T-helper 2 cell (primary cell): ENCODE measurements at regions not wholly inside any gene's neighbourhood (a gene's known extent, or its start where the extent isn't known, plus 50 kb on each side); places are given as distances from the start of the nearest gene placed in this dataset.
"Not testable (repeated sequence)": the region's sequence is repeated elsewhere in the genome, so short reads cannot be mapped to it uniquely, and the experiment has no call there.

Experiments used
- DNase-seq, 5 experiments: peaks; one replicate each; pipeline versions ENCODE4 v3.0.0 to v3.0.0-alpha.2; 2012 to 2022

- no peak for DNase-seq
Measured at GRCh38 chr6:66995669-66996068, 1288.6 kb upstream of the EYS start.

- DNase-seq = not testable (repeated sequence)
Measured at GRCh38 chr6:66993708-66994107, 1286.7 kb upstream of the EYS start.

DNA sequence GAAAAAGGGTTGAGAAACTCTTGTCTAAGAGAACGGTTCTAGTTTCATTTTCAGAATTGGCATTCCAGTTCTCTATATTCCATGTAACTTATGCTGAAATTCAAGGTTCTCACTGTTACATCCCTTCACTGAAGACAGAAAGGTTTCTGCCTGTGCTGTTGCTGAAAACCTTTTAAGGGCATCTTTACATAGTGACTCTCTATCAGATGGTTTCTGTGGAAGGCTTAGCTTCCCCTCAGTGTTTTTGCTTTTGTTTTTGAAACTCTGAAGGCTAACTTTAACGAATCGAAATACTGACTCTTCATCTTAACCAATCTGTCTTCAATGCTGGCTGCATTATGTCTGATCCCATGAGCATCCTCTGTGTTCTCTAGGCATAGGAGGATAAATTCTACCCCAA, 1286.2 kb upstream of the EYS start:
- no peak for DNase-seq

- DNase-seq = no peak
Measured at GRCh38 chr6:66992660-66993059, 1285.6 kb upstream of the EYS start.

- no peak for DNase-seq
Measured at GRCh38 chr6:66986940-66987339, 1279.9 kb upstream of the EYS start.

DNA sequence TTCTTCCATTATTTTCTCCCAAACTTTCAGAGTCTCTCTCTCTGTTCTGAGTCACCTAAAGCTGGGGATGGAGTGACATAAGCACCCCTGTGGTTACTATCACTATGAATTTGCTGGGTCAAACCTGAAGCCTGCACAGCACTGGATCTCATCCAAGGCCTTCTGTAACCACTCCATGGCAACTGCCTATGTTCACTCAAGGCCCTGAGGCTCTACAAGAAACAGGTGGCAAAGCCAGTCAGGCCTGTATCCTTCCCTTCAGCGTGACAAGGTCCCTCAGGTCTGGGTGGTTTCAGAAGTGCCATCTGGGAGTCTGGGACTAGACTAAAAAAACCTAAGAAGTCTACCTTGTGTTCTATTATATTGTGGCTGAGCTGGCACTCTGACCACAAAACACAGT, 1278.8 kb upstream of the EYS start:
- DNase-seq = no peak

DNA sequence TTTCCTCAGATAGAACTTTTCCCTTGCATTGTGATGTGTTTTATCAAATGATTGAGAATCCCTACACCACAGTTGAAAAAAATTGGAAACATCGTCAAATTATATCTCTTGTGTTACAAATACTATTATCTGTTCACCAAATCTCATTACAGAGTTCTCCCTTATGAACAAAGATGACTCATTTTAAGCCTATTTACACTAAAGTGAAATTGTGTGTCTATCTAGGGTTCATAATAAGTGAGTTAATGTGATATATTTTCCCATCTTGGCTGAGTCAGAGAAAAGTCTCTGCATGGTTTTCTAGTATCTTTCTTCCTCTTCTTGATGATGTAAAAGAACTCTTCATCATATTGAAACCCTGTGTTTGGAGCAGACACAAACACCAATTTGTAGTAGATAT, 1263.3 kb upstream of the EYS start:
- DNase-seq = no peak

- DNase-seq = no peak
Measured at GRCh38 chr6:66965227-66965626, 1258.2 kb upstream of the EYS start.

DNA sequence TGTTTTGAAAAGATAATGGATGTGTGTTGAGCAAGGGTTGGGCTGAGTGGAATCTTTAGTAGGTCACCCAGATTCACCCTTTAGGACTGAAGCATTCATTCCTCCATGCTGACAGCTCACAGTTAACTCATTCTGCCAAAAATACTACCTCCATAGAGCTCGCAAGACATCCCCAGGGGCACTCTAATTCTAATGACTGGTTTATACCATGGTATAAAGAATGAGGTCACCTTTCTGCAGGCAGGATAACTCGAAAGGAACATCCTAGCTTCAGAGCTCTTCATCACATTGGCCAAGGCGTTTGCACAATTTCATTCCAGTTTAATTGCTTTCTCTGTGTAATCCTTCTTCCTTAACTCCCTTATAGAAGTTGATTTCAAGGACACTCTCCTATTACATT, 1257.2 kb upstream of the EYS start:
- no peak for DNase-seq

DNA sequence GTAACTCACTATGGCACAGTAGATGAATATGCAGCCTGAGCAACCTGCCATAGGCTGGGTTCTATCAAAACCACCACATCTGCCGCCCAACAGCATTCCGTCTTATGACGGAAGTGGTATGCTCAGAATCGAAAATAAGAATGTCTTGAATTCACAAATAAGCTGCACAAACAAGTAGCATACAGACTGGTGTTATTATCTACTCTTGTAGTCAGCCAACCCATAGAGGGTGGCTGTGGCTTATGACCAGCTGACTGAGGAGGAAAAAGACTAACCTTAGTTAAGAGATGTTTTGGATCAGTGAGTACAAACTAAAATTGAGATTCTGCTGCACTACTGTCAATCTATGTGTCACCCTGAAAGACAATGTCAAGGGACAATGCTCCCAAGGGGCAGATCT, 1255.1 kb upstream of the EYS start:
- DNase-seq = no peak

GRCh38 chr6:66961191-66961590, 1254.2 kb upstream of the EYS start:
- DNase-seq = no peak

GRCh38 chr6:66949191-66949661, 1242.2 kb upstream of the EYS start:
- no peak for DNase-seq

GRCh38 chr6:66948106-66948505, 1241.1 kb upstream of the EYS start:
- no peak for DNase-seq

DNA sequence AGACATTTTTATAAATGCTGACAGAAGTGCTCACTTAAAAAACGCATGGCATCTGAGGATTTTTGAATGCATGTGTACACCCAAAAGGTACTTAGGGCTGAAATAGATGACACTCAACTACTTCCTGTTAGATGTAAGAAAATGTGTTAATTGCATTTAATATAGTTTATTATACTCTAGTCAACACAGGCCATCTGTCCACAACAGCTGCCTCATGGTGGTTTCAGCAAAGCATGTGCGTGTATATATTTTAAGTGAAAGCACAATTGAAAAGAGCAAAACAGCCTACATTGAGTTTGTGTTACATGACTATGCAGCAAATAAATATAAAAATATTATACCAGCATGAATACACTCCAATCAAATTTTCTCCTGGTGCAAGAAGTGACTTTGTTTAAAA, 1233.0 kb upstream of the EYS start:
- no peak for DNase-seq

- DNase-seq = no peak
Measured at GRCh38 chr6:66937180-66937579, 1230.2 kb upstream of the EYS start.

- no peak for DNase-seq
Measured at GRCh38 chr6:66935612-66936011, 1228.6 kb upstream of the EYS start.

DNA sequence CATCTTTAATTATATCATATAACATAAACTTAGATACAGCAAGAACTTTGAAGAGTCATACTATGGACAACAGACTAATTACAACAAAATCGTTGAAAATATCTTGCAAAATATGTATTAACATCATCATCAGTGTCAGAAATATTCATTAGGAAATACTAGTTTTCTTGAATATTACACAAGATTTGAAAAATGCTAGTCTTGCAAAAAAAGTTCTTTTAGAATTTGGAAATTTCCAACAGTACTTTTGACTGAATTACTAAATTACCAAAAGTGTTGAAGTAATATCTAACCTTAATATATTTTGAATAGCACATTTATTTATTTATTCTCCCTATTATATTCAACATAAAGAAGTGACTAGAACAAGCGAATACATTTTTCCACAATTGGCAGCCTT, 1224.8 kb upstream of the EYS start:
- no peak for DNase-seq

- no peak for DNase-seq
Measured at GRCh38 chr6:66930559-66931290, 1223.7 kb upstream of the EYS start.

GRCh38 chr6:66926060-66926459, 1219.0 kb upstream of the EYS start:
- no peak for DNase-seq

DNA sequence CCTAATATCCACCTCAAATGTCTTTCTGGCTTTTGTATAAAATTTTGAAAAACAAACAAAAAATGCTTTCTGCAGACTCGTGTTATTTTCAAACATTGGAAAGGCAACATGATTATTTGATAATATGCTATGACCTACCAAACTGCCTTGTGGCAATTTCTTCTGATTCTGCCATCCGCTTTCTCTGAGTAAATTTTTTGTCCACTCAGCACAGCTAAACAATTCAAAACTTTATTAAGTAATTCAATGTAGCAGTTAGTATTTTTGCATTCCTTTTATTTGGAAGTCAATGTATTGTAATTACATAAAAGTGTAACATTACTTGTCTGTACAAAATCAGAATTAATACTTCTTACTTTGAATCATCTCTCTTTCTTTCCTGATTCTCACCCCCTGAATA, 1206.6 kb upstream of the EYS start:
- DNase-seq = no peak

GRCh38 chr6:66902457-66902856, 1195.4 kb upstream of the EYS start:
- DNase-seq = no peak

DNA sequence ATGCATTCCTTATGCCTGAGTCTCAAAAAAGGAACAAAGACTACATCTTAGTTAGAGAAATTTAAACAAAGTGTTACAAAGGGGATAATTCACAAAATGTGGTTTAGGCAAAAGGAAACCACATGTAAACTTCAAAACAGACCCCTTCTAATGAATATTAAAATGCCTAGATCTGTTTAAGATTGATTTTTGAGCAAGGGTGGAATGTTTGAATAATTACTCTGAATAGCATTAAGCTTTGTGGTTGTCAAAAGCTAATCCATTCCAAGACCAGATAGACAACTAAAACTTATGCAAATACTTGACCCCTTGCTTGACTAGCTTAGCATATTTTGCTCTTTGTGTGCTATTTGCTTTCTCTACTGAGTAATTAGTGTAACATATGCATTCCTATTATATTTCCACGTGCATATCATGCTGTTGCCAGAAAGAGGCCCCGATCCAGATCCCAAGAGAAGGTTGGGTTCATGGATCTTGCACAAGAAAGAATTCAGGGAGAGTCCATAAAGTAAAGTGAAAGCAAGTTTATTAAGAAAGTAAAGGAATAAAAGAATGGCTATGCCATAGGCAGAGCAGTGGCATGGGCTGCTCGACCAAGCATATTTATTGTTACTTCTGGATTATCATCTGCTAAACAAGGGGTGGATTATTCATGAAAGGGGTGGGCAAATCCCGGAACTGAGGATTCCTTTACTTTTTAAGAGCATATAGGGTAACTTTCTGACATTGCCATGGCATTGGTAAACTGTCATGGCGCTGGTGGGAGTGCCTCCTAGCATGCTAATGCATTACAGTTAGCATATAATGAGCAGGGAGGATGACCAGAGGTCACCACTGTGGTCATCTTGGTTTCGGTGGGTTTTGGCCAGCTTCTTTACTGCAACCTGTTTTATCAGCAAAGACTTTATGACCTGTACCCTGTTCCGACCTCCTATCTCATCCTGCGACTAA, 1193.4 kb upstream of the EYS start:
- no peak for DNase-seq

DNA sequence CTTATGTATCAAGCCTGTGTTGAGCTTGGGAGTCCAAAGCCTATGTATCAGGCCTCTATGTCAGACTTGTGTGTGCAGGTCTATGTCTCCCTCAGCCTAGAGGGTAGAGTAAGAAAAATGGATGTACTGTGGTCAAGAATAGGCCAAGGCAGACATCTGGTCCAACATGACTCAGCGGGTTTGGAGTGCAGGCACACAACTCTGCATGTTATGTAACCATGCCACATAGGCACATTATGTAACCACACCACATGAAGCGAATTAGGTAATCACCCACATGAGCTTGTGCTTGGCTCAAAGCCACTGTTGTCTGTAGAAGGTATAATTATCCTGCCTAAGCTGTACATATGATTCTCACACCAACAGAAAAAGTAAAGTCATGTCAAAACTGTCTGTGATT, 1190.5 kb upstream of the EYS start:
- DNase-seq = peak in 1 of 5 experiments; percentile 13

DNA sequence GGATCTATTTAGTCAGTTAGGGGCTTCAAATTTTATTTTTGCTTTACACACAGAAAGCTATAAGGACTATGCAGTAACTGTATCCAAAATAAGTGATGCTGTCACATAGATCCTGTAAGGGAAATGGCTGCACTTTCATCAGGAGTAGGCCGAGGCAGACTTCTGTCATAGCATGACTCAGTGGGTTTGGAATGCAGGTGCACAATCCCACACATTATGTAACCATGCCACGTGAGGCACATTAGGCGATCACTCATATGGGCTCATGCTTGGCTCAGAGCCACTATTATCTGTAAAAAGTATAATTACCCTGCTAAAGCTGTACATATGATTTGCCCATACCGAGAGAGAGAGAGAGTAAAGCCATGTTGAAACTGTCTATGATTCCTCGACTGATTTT, 1189.4 kb upstream of the EYS start:
- DNase-seq = no peak
